ENCODE measurements at regions not wholly inside any gene's neighbourhood (a gene's known extent, or its start where the extent isn't known, plus 50 kb on each side); places are given as distances from the start of the nearest gene placed in this dataset.
"Not testable (repeated sequence)": the region's sequence is repeated elsewhere in the genome, so short reads cannot be mapped to it uniquely, and the experiment has no call there.

GRCh38 chr2:110357616-110358015 is 115.0 kb downstream of the LIMS4 start:
- not testable (repeated sequence) for TF ChIP-seq BRD4 (IDR thresholded peaks at IDR 0.05); TBP (optimal IDR thresholded peaks at IDR 0.05; ENCODE audit: low read depth, low read length); RBFOX2 (IDR thresholded peaks at IDR 0.05; ENCODE audit: low read depth, low read length); NR3C1 (CRISPR knock-in tag; IDR thresholded peaks at IDR 0.05); ZNF274 (IDR thresholded peaks at IDR 0.05; ENCODE audit: borderline replicate concordance, low read depth, low read length); EP300 (IDR thresholded peaks at IDR 0.05; ENCODE audit: low read length); HINFP (tag; conservative IDR thresholded peaks at IDR 0.05; ENCODE audit: low read depth); GABPB1 (CRISPR knock-in tag; IDR thresholded peaks at IDR 0.05)

Measured in K562 (cell line).